Colonic mucosa (tissue), 4 donors: ENCODE measurements at regions not wholly inside any gene's neighbourhood (a gene's known extent, or its start where the extent isn't known, plus 50 kb on each side); places are given as distances from the start of the nearest gene placed in this dataset.

Experiments
- DNase-seq: peaks from one replicate; pipeline ENCODE4 v3.0.0-alpha.2; 2020
- H3K27ac ChIP-seq: fragments of 200-600 bp; one replicate; pipeline ENCODE4 v1.8.0; 2021
- H3K27me3 ChIP-seq: fragments of 200-600 bp; one replicate; pipeline ENCODE4 v1.8.0; 2021
- H3K36me3 ChIP-seq: fragments of 200-600 bp; one replicate; pipeline ENCODE4 v1.8.0; 2021
- H3K4me1 ChIP-seq: fragments of 200-600 bp; one replicate; pipeline ENCODE4 v1.8.0; 2021; ENCODE audit warnings: mild to moderate bottlenecking
- H3K4me3 ChIP-seq: fragments of 200-600 bp; one replicate; pipeline ENCODE4 v1.8.0; 2021
- H3K9ac ChIP-seq, 2 donors: one replicate each; pipeline ENCODE4 v1.7.0; 2013; ENCODE audit warnings: control low read depth in 2 of 2, low read depth in 2 of 2, low read length in 2 of 2
- H3K9me3 ChIP-seq: fragments of 200-600 bp; one replicate; pipeline ENCODE4 v1.8.0; 2021
- intact Hi-C: fragments of 100-400 bp; cut with DNase I; formaldehyde crosslinking; loops from one replicate; pipeline ENCODE4 v1.14.1; 2022
- TF ChIP-seq, protein P1 (sequence below): fragments of 200-600 bp; IDR thresholded peaks from one replicate; pipeline ENCODE4 v1.8.0; 2022; ENCODE audit warnings: antibody characterized with exemption, mild to moderate bottlenecking
- donor health status: healthy.
- donor health status: DM: no; HTN: no; CAD: no.
- donor health status: DM: no; HTN: no; CAD: no.

DNA sequence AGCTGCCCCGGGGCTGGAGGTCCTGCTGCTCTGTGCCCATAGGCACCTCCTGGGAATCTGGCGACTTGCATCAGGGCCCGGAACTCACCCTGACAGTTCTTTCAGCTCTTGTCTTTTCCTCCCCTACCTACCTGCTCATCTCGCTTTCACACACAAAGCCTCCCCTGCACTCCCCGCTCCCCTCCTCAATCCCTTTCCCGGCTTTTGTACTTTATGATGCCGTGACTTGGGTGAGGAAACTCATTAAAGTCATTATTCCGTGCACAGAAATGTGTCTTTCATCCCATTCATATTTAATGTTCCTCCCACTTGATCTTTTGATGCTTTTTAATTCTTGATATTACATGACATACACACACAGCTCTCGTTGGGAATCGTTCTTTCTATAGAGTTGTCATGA is 218.6 kb downstream of the RPS24 start:
- no peak for DNase-seq
- H3K9me3 ChIP-seq, result no peaks in the 10 kb centered on the region
- intact Hi-C loops, result no loop called here
- no peak overlapping the region for H3K27ac ChIP-seq
- H3K4me3 ChIP-seq, result no peak overlapping the region
- no peaks in the 10 kb centered on the region for H3K4me1 ChIP-seq
- TF ChIP-seq, protein P1, sequence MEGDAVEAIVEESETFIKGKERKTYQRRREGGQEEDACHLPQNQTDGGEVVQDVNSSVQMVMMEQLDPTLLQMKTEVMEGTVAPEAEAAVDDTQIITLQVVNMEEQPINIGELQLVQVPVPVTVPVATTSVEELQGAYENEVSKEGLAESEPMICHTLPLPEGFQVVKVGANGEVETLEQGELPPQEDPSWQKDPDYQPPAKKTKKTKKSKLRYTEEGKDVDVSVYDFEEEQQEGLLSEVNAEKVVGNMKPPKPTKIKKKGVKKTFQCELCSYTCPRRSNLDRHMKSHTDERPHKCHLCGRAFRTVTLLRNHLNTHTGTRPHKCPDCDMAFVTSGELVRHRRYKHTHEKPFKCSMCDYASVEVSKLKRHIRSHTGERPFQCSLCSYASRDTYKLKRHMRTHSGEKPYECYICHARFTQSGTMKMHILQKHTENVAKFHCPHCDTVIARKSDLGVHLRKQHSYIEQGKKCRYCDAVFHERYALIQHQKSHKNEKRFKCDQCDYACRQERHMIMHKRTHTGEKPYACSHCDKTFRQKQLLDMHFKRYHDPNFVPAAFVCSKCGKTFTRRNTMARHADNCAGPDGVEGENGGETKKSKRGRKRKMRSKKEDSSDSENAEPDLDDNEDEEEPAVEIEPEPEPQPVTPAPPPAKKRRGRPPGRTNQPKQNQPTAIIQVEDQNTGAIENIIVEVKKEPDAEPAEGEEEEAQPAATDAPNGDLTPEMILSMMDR, result no peak
- H3K27me3 ChIP-seq, result no peaks in the 10 kb centered on the region
- H3K9ac ChIP-seq, result no peak overlapping the region
- H3K36me3 ChIP-seq, result no peaks in the 10 kb centered on the region

DNA sequence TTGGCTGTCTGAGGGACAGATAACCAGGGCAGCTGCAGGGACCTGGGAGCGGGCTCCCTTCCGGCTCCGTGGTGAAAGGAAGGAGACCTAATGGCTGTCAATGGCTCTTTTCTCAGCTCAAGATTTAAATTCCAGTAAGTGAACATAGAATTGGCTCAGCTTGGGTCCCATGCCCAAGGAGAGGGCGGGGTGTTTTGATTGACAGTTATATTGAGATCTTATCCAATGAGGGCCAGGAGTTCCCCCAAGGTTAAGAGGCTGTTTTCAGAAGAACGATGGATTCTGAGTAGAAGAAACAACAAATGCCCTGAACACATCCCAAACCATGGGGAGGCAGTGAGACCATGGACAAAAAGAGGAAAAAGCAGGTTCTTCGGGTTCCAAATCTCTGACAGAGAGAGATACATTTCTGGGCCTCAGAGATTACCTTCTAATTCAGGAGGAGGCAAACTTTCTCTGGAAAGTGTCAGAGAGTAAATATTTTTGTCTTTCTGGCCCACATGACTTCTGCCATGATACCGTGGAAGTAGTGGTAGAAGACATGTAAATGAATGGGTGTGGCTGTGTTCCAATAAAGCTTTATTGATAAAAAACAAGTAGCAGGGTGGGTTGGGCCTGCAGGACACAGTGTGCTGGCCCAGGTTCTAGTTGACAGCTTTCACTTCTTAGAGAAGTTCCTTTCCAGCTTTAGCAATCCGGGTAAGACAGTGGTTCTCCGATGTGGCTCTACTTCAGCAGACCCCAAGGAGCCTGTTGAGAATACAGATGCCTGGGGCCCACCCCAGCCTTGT is 219.6 kb downstream of the RPS24 start:
- intact Hi-C loops, result no loop called here
- no peaks in the 10 kb centered on the region for H3K9me3 ChIP-seq

DNA sequence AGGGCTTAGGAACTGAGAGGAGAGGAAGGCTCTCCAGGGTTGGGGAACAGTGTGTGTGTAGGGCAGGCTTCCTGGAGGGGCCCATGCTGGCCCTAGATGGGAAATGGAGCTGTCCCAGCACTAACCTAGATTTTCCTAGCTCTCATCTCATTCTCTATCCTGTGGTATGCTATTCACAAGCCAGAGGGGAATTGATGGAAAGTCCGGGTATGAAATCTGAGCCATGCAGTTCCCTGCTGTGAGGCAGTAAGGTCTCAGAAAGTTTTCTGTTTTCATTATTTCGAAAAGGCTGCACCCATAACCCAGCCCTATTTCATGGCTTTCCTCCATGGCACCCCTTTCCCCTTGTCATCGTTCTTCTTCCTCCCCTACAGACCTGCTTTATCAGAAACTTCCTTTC is 220.3 kb downstream of the RPS24 start:
- H3K4me3 ChIP-seq, result no peak overlapping the region
- no peak overlapping the region for H3K9ac ChIP-seq
- H3K36me3 ChIP-seq, result no peaks in the 10 kb centered on the region
- no peaks in the 10 kb centered on the region for H3K9me3 ChIP-seq
- no peak for DNase-seq
- H3K27ac ChIP-seq, result no peak overlapping the region
- no peaks in the 10 kb centered on the region for H3K4me1 ChIP-seq
- TF ChIP-seq, protein P1, result no peak
- H3K27me3 ChIP-seq, result no peaks in the 10 kb centered on the region
- intact Hi-C loops, result no loop called here

More for the DNA sequence above, 219.6 kb downstream of the RPS24 start:
- no peak overlapping the region for H3K9ac ChIP-seq
- TF ChIP-seq, protein P1, result no peak
- no peak overlapping the region for H3K4me3 ChIP-seq
- no peaks in the 10 kb centered on the region for H3K27me3 ChIP-seq
- no peaks in the 10 kb centered on the region for H3K36me3 ChIP-seq
- no peaks in the 10 kb centered on the region for H3K4me1 ChIP-seq
- DNase-seq, result no peak
- no peak overlapping the region for H3K27ac ChIP-seq

DNA sequence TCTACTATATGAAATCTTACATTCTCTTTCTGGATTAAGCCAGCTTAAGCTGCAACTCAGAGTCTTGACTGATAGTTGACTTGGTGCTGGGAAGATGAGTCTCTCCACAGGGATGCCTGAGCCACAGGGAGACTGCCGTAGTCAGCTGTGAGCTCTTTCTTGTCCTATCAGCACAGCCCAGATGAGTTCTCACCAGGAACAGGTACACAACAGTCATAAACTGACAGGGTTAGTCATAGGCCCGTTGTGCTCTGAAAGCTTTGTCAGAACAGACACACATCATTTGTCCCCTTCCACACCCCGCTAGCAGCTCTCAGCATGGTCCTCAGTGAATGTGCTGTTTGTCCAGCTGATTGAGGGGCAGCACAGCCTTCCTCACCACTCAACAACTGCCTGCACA is 221.6 kb downstream of the RPS24 start:
- Histone ChIP-seq H3K27me3 (no peaks in the 10 kb centered on the region), H3K36me3 (no peaks in the 10 kb centered on the region), H3K4me3 (no peak overlapping the region), H3K4me1 (no peaks in the 10 kb centered on the region), H3K27ac (no peak overlapping the region), H3K9ac (no peak overlapping the region), H3K9me3 (no peaks in the 10 kb centered on the region)
- no peak for DNase-seq
- TF ChIP-seq, protein P1, result no peak
- intact Hi-C loops, result no loop called here

DNA sequence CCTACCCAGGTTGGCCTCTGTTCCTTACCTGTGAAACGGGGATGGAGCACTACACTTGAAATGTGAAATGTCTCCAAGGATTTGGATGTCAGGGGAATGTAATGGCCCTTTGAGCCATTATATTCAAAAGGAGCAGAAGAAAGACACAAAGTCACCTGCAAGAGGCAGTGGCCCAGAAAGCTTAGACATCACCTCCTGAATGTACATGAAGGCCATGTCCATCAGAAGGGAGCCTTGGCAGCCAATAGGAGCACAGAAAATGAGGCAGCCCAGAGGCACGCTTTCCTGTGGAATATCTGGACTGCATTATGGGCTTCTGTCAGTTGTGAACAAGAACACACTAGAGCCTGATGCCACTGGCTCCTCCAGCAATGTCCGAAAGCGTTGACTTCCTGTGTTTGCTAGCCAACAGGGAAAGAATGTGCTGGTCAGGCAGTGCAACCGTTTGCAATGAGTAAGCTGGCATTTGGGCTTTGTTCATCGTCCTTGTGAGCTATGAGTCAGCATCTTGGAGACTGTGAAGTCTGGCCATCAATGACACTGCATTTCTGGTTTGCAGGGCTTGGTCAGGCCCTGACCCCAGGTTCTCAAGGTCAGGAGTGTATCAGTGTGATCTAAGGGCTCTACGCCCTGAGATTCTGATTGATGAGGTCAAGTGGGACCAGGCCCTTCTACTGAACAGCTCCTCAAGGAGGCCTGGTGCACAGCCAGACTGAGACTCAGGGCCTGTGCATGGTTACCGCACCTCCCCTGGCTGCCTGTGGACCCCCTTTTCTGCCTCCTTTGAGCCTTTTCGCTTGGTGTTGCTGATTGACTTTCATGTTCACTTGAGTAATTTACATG is 222.4 kb downstream of the RPS24 start:
- peak; percentile 21 for DNase-seq
- intact Hi-C loops, result no loop called here
- no peak overlapping the region for H3K9ac ChIP-seq

More for the DNA sequence above, 222.4 kb downstream of the RPS24 start:
- H3K36me3 ChIP-seq, result no peaks in the 10 kb centered on the region
- no peak overlapping the region for H3K4me3 ChIP-seq
- TF ChIP-seq, protein P1, result no peak
- no peaks in the 10 kb centered on the region for H3K4me1 ChIP-seq
- no peak overlapping the region for H3K27ac ChIP-seq
- H3K27me3 ChIP-seq, result no peaks in the 10 kb centered on the region
- H3K9me3 ChIP-seq, result no peaks in the 10 kb centered on the region
